Nephron (organoid): ENCODE measurements at regions not wholly inside any gene's neighbourhood (a gene's known extent, or its start where the extent isn't known, plus 50 kb on each side); places are given as distances from the start of the nearest gene placed in this dataset.

Source experiments
- H3K27ac Mint-ChIP-seq, 3 experiments: 2 replicates each; pipeline ENCODE4 v1.8.0; 2020; ENCODE audit warnings: mixed read lengths in 3 of 3, mild to moderate bottlenecking in 2 of 3, moderate library complexity in 1 of 3
- H3K27me3 Mint-ChIP-seq: 2 replicates; pipeline ENCODE4 v1.8.0; 2021; ENCODE audit warnings: low read depth, mild to moderate bottlenecking, moderate library complexity, mixed read lengths
- H3K36me3 Mint-ChIP-seq: 2 replicates; pipeline ENCODE4 v1.8.0; 2020; ENCODE audit warnings: low read depth, mixed read lengths
- H3K4me1 Mint-ChIP-seq: 2 replicates; pipeline ENCODE4 v1.8.0; 2020; ENCODE audit warnings: mixed read lengths
- H3K4me3 Mint-ChIP-seq, 3 experiments: 2 replicates each; pipeline ENCODE4 v1.8.0; 2020; ENCODE audit warnings: mild to moderate bottlenecking in 3 of 3, mixed read lengths in 3 of 3, moderate library complexity in 2 of 3
- H3K9me3 Mint-ChIP-seq: 2 replicates; pipeline ENCODE4 v1.8.0; 2020; ENCODE audit warnings: mixed read lengths
- CTCF ChIP-seq, 3 experiments: fragments of 200-600 bp; sonication (generic); IDR thresholded peaks; one replicate each; pipeline ENCODE4 v1.5.0; 2021; ENCODE audit warnings: antibody characterized with exemption in 3 of 3; ENCODE audit not compliant: unreplicated experiment in 3 of 3

DNA sequence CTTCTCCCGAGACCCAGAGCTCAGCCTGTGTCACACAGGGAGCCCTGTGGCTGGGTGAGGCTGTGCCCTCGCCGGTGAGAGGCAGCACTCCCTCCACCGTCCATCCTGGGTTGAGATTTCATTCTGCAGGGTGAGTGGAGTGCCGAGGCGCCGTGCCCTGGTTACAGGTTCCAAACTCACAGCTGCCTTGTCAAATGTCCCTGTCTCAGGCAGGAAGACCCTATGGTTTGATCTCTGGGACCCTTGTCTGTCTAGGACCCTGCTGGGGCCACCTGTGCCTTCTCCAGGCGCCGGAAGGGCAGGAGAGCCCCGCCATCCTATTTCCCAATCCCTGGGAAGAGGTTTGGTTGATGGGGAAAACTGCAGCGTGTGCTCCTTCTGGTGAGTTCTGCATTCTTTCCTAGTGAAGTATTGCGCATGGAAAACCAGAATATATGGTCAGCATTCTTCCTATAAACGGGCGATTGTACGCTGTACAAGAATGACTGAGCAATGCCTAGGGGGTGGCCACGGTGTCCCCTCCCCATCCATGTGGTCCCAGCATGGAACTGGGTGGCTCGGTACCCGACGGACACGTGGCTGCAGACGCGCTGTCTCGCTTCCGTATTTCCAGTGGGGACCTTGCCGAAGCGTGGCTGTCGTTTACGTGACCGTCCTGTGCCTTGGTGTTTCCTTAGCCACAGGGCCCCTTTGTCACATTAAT lies 95.9 kb upstream of the COL5A1 start:
- Mint-ChIP-seq H3K27ac (peak overlapping the region; percentile 66 to 91 (median 80)), H3K9me3 (peaks cover 4% of the 10 kb centered on the region), H3K4me1 (peaks cover 61% of the 10 kb centered on the region), H3K36me3 (peaks cover 3% of the 10 kb centered on the region), H3K27me3 (peaks cover 5% of the 10 kb centered on the region), H3K4me3 (peak overlapping the region in 1 of 3 experiments; percentile 4)
- no peak for TF ChIP-seq CTCF (IDR thresholded peaks at IDR 0.05; ENCODE audit: unreplicated experiment in 3 of 3)

DNA sequence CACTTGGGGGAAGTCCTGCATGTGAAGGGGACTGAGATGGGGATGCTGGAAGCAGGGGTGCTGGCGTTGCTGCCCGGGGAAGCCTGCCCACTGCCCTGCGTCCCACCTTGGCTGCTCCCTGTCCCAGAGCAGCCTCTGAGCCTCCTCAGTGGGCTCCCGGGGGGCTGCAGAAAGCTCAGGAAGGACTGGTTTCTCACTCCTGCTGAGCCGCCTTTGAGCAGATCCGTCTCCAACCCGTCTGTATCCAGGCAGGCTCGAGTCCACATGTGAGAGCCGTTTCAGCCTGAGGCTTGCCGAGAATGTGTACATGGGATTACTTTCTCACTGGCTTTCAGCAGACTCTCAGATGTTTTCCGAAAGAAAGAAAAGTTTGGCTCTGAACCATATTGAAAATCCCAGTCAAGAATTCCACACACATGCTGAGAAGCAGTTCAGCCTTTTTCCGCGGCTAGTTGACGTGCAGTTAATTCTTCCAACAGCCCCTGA lies 95.3 kb upstream of the COL5A1 start:
- Mint-ChIP-seq H3K27ac (peak overlapping the region; percentile 66 to 91 (median 80)), H3K36me3 (peaks cover 3% of the 10 kb centered on the region), H3K9me3 (peaks cover 4% of the 10 kb centered on the region), H3K27me3 (peaks cover 5% of the 10 kb centered on the region), H3K4me1 (peaks cover 63% of the 10 kb centered on the region), H3K4me3 (peak overlapping the region; percentile 2 to 29 (median 19))
- TF ChIP-seq CTCF (IDR thresholded peaks at IDR 0.05; ENCODE audit: unreplicated experiment in 3 of 3), result no peak

DNA sequence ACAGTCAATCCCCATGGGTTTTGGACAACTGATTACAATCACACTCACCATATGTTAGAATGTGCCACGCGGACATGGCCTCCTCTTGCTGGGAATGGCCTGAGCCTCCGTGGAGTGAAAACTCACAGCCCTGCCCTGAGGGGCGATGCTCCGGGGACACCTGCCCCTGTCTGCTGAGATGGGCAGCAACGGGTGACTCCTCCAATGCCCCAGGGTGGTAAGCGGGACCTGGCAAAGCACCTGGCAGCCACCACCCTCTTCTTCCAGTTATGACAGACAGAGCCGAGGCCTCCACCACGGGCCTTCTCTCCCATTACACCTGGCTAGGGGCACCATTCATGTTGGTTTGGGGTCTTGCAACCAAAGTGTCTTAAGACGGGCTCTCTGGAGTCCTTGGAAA lies 94.9 kb upstream of the COL5A1 start:
- Mint-ChIP-seq H3K9me3 (peaks cover 4% of the 10 kb centered on the region), H3K4me3 (no peak overlapping the region), H3K36me3 (peaks cover 3% of the 10 kb centered on the region), H3K27me3 (peaks cover 5% of the 10 kb centered on the region), H3K27ac (peak overlapping the region; percentile 66 to 91 (median 80)), H3K4me1 (peaks cover 66% of the 10 kb centered on the region)
- no peak for TF ChIP-seq CTCF (IDR thresholded peaks at IDR 0.05; ENCODE audit: unreplicated experiment in 3 of 3)

DNA sequence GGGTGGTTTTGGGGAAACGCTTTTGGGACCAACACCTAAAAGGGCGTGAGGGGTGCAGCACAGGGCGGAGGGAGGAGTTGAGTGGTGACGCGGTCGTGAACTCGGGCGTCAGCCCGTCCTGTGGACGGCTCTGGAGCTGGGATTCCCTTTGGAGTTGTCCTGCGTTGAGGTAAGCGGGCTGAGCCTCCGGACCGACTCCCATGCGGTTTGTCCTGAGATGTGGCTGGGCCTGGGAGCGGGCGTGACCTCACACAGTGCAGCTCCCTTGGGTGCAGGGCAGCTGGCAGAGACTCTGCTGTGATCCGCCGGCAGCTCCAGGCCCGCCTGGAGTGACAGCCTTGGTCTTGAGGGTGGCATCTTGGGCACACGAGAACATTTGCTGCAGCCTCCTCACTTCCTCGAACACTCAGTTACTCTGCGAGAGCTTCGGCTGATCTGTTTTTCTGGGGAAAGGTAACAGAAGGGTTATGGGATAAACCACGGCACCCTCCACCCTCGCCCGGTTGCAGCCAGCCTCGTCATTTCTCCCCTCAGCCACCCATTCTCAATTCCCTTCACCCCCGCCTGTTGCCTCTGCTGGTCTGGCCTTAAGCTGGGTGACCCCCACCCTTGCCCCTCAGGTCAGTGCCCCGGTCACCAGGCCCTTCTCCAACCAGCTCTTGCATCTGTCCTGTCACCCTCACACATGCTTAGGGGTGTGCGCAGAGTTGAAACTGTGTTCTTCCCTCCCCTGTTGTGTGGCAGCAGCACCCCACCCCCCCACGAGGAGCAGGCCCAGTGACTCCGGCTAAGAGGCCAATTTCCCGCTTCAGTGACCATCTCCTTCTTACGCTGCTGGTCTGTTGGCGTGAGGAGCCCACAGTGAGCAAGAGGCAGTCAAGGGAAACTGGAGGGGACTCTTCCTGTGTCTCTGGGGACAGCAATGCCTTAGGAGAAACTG lies 94.2 kb upstream of the COL5A1 start:
- Mint-ChIP-seq H3K4me1 (peaks cover 66% of the 10 kb centered on the region), H3K27me3 (peaks cover 8% of the 10 kb centered on the region), H3K36me3 (peaks cover 3% of the 10 kb centered on the region), H3K9me3 (peaks cover 2% of the 10 kb centered on the region), H3K27ac (peak overlapping the region; percentile 71 to 91 (median 73)), H3K4me3 (no peak overlapping the region)
- TF ChIP-seq CTCF (IDR thresholded peaks at IDR 0.05; ENCODE audit: unreplicated experiment in 3 of 3), result no peak

DNA sequence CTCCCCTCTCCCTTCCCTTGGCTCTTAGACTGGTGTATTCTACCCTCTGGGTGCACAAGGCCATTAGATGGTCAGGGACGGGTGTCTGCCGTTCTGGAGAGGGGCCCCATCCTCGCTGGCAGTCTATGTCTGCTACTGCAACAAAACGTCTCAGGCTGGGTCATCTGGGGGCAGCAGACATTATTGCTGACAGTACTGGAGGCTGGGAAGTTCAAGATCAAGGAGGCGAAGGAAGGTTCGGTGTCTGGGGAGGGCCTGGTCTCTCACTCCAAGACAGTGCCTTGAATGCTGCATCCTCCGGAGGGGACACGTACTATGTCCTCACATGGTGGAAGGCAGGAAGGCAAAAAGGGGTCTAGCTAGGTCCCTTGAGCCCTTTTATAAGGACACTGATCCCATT lies 93.4 kb upstream of the COL5A1 start:
- Mint-ChIP-seq H3K36me3 (peaks cover 3% of the 10 kb centered on the region), H3K4me1 (peaks cover 64% of the 10 kb centered on the region), H3K27me3 (peaks cover 12% of the 10 kb centered on the region), H3K9me3 (peaks cover 2% of the 10 kb centered on the region), H3K4me3 (no peak overlapping the region), H3K27ac (peak overlapping the region; percentile 50 to 73 (median 71))
- no peak for TF ChIP-seq CTCF (IDR thresholded peaks at IDR 0.05; ENCODE audit: unreplicated experiment in 3 of 3)
